Non-pigmented ciliary epithelial cell (primary cell): ENCODE measurements at regions not wholly inside any gene's neighbourhood (a gene's known extent, or its start where the extent isn't known, plus 50 kb on each side); places are given as distances from the start of the nearest gene placed in this dataset.
A peak's percentile ranks its signal among the peaks of the same experiment; 100 is the strongest.

Source experiments
- DNase-seq: peaks from one replicate; pipeline ENCODE4 v3.0.0-alpha.2; 2010; ENCODE audit warnings: low read depth

- no peak for DNase-seq
These were observed 136.9 kb downstream of the CD83 start for GRCh38 chr6:14254505-14254904.

- DNase-seq: no peak
These were observed 138.3 kb downstream of the CD83 start for GRCh38 chr6:14255916-14256315.

GRCh38 chr6:14258117-14258516 is 140.5 kb downstream of the CD83 start:
- DNase-seq: no peak

- no peak for DNase-seq
These were observed 141.4 kb downstream of the CD83 start for GRCh38 chr6:14258695-14259593.

- DNase-seq: no peak
These were observed 142.1 kb downstream of the CD83 start for GRCh38 chr6:14259594-14260152.

GRCh38 chr6:14260839-14261238 is 143.3 kb downstream of the CD83 start:
- no peak for DNase-seq

- DNase-seq: no peak
These were observed 146.4 kb downstream of the CD83 start for GRCh38 chr6:14263881-14264424.

- no peak for DNase-seq
These were observed 147.8 kb downstream of the CD83 start for GRCh38 chr6:14265049-14266021.

GRCh38 chr6:14266266-14266665 is 148.7 kb downstream of the CD83 start:
- DNase-seq: no peak

GRCh38 chr6:14267885-14268660 is 150.5 kb downstream of the CD83 start:
- DNase-seq: no peak

GRCh38 chr6:14269436-14269835 is 151.9 kb downstream of the CD83 start:
- DNase-seq: no peak

- no peak for DNase-seq
These were observed 152.7 kb downstream of the CD83 start for GRCh38 chr6:14270142-14270893.

- peak; percentile 38 for DNase-seq
These were observed 153.6 kb downstream of the CD83 start for GRCh38 chr6:14270925-14271788.

GRCh38 chr6:14271789-14272736 is 154.5 kb downstream of the CD83 start:
- DNase-seq: peak; percentile 27

GRCh38 chr6:14272737-14273085 is 155.1 kb downstream of the CD83 start:
- no peak for DNase-seq

GRCh38 chr6:14273191-14273590 is 155.6 kb downstream of the CD83 start:
- no peak for DNase-seq

- no peak for DNase-seq
These were observed 156.4 kb downstream of the CD83 start for GRCh38 chr6:14274016-14274415.
